Prostate gland (tissue), 2 donors: ENCODE measurements at regions not wholly inside any gene's neighbourhood (a gene's known extent, or its start where the extent isn't known, plus 50 kb on each side); places are given as distances from the start of the nearest gene placed in this dataset.
"Not testable (repeated sequence)": the region's sequence is repeated elsewhere in the genome, so short reads cannot be mapped to it uniquely, and the experiment has no call there.

Experiments used
- DNase-seq: peaks from one replicate; pipeline ENCODE4 v3.0.0-alpha.2; 2019; ENCODE audit warnings: low spot score
- H3K27ac ChIP-seq, 2 donors: fragments of 200-600 bp; sonication (generic); 2 replicates each; pipeline ENCODE4 v1.5.1; 2017 to 2019
- H3K27me3 ChIP-seq: fragments of 200-600 bp; sonication (generic); replicated peaks from 2 replicates; pipeline ENCODE4 v1.5.1; 2019; ENCODE audit not compliant: insufficient read depth
- H3K36me3 ChIP-seq, 2 donors: fragments of 200-600 bp; sonication (generic); 1 replicate in 1 of 2; 2 replicates in 1 of 2; pipeline versions ENCODE4 v1.5.1 to v1.8.1; 2017 to 2019
- H3K4me1 ChIP-seq: fragments of 200-600 bp; sonication (generic); replicated peaks from 2 replicates; pipeline ENCODE4 v1.5.1; 2019
- H3K4me3 ChIP-seq, 2 donors: fragments of 200-600 bp; sonication (generic); 2 replicates each; pipeline ENCODE4 v1.5.1; 2017 to 2019
- H3K9me3 ChIP-seq: fragments of 200-600 bp; sonication (generic); 2 replicates; pipeline ENCODE4 v1.5.1; 2017
- CTCF ChIP-seq, 4 experiments: fragments of 200-600 bp in 2 of 4; fragments of 450-650 bp in 2 of 4; sonication (generic) in 2 of 4; IDR thresholded peaks; 1 replicate in 3 of 4; 2 replicates in 1 of 4; pipeline ENCODE4 v1.5.1; 2016 to 2019; ENCODE audit warnings: antibody characterized with exemption in 4 of 4, mild to moderate bottlenecking in 2 of 4, moderate library complexity in 2 of 4
- POLR2A ChIP-seq: fragments of 450-650 bp; IDR thresholded peaks from one replicate; pipeline ENCODE4 v1.6.1; 2016; ENCODE audit warnings: antibody characterized with exemption, mild to moderate bottlenecking
- POLR2AphosphoS5 ChIP-seq: sonication (generic); formaldehyde crosslinking; IDR thresholded peaks from one replicate; pipeline ENCODE4 v1.6.1; 2017; ENCODE audit warnings: antibody characterized with exemption
- WGBS: methylation state at CpG from one replicate; pipeline ENCODE4 v1.1.5; 2018; 5-methylcytosine and 5-hydroxymethylcytosine counted together
- intact Hi-C: fragments of 100-400 bp; cut with DNase I; formaldehyde crosslinking; loops from one replicate; pipeline ENCODE4 v1.14.2; 2022

GRCh38 chr16:55059146-55059545 is 128.5 kb downstream of the IRX5 start:
- no peaks in the 10 kb centered on the region for H3K4me1 ChIP-seq
- TF ChIP-seq POLR2AphosphoS5 (no peak), CTCF (IDR thresholded peaks at IDR 0.05) (no peak), POLR2A (no peak)
- no peak for DNase-seq
- no peak overlapping the region for H3K4me3 ChIP-seq
- intact Hi-C loops = no loop called here
- WGBS = 88% methylated on average over 2 of the region's 2 CpGs
- no peaks in the 10 kb centered on the region for H3K27me3 ChIP-seq
- no peaks in the 10 kb centered on the region for H3K36me3 ChIP-seq
- H3K27ac ChIP-seq = no peak overlapping the region
- H3K9me3 ChIP-seq = no peaks in the 10 kb centered on the region

- Histone ChIP-seq H3K4me1 (no peaks in the 10 kb centered on the region), H3K27ac (no peak overlapping the region), H3K36me3 (no peaks in the 10 kb centered on the region), H3K9me3 (no peaks in the 10 kb centered on the region), H3K4me3 (no peak overlapping the region), H3K27me3 (no peaks in the 10 kb centered on the region)
- intact Hi-C loops = no loop called here
- WGBS = 100% methylated on average over 1 of the region's 1 CpG
- no peak for DNase-seq
- TF ChIP-seq CTCF (IDR thresholded peaks at IDR 0.05) = no peak
- TF ChIP-seq POLR2A = no peak
- no peak for TF ChIP-seq POLR2AphosphoS5
Observed at GRCh38 chr16:55061126-55061525, 130.5 kb downstream of the IRX5 start.

- no peak for DNase-seq
- Histone ChIP-seq H3K27me3 (no peaks in the 10 kb centered on the region), H3K9me3 (no peaks in the 10 kb centered on the region), H3K4me1 (no peaks in the 10 kb centered on the region), H3K36me3 (no peaks in the 10 kb centered on the region), H3K4me3 (no peak overlapping the region), H3K27ac (no peak overlapping the region)
- TF ChIP-seq POLR2AphosphoS5 = no peak
- no peak for TF ChIP-seq POLR2A
- TF ChIP-seq CTCF (IDR thresholded peaks at IDR 0.05) = no peak
- 93% methylated on average over 2 of the region's 2 CpGs for WGBS
- intact Hi-C loops = no loop called here
Observed at GRCh38 chr16:55062442-55062841, 131.8 kb downstream of the IRX5 start.

GRCh38 chr16:55072976-55073375 is 142.3 kb downstream of the IRX5 start:
- Histone ChIP-seq H3K9me3 (no peaks in the 10 kb centered on the region), H3K27ac (no peak overlapping the region), H3K4me3 (no peak overlapping the region), H3K27me3 (no peaks in the 10 kb centered on the region), H3K36me3 (no peaks in the 10 kb centered on the region), H3K4me1 (no peaks in the 10 kb centered on the region)
- 85% methylated on average over 1 of the region's 1 CpG for WGBS
- intact Hi-C loops = no loop called here
- DNase-seq = no peak
- TF ChIP-seq POLR2AphosphoS5 (no peak), CTCF (IDR thresholded peaks at IDR 0.05) (no peak), POLR2A (no peak)

GRCh38 chr16:55073830-55074229 is 143.2 kb downstream of the IRX5 start:
- intact Hi-C loops = no loop called here
- Histone ChIP-seq H3K4me1 (no peaks in the 10 kb centered on the region), H3K4me3 (no peak overlapping the region), H3K27ac (no peak overlapping the region), H3K9me3 (no peaks in the 10 kb centered on the region), H3K27me3 (no peaks in the 10 kb centered on the region), H3K36me3 (no peaks in the 10 kb centered on the region)
- WGBS = 93% methylated on average over 4 of the region's 4 CpGs
- no peak for DNase-seq
- no peak for TF ChIP-seq POLR2A
- TF ChIP-seq POLR2AphosphoS5 = no peak
- TF ChIP-seq CTCF (IDR thresholded peaks at IDR 0.05) = no peak

- H3K9me3 ChIP-seq, H3K36me3 ChIP-seq, H3K4me3 ChIP-seq, DNase-seq, H3K27ac ChIP-seq, intact Hi-C loops, H3K4me1 ChIP-seq, H3K27me3 ChIP-seq: not testable (repeated sequence)
- WGBS = 88% methylated on average over 7 of the region's 7 CpGs
Observed at GRCh38 chr16:55075208-55075607, 144.5 kb downstream of the IRX5 start.
